ENCODE measurements at regions not wholly inside any gene's neighbourhood (a gene's known extent, or its start where the extent isn't known, plus 50 kb on each side); places are given as distances from the start of the nearest gene placed in this dataset.

- TF ChIP-seq CTCF (IDR thresholded peaks at IDR 0.05) (no peak), POLR2AphosphoS5 (IDR thresholded peaks at IDR 0.05) (no peak), POLR2A (IDR thresholded peaks at IDR 0.05) (no peak)
Observed at GRCh38 chr4:128452415-128452814, 164.8 kb upstream of the PGRMC2 start.

Data from suprapubic skin (tissue), 4 donors.